OCI-LY3 (cell line): ENCODE measurements at regions not wholly inside any gene's neighbourhood (a gene's known extent, or its start where the extent isn't known, plus 50 kb on each side); places are given as distances from the start of the nearest gene placed in this dataset.

ENCODE experiments used
- H2AFZ ChIP-seq: fragments of 200-600, 300-600 bp; shearing (Covaris generic); 2 replicates; pipeline ENCODE4 v1.6.0; 2014; ENCODE audit warnings: antibody characterized with exemption, low read depth, low read length
- H3K27ac ChIP-seq: fragments of 200-600, 300-600 bp; sonication (generic); 2 replicates; pipeline ENCODE4 v1.5.1; 2014; ENCODE audit warnings: mild to moderate bottlenecking, low read length, moderate library complexity, mixed read lengths
- H3K27me3 ChIP-seq: fragments of 200-600, 300-600 bp; sonication (generic); 2 replicates; pipeline ENCODE4 v1.6.1; 2014; ENCODE audit warnings: low read depth, low read length, mixed read lengths
- H3K36me3 ChIP-seq: fragments of 200-600, 300-600 bp; sonication (generic); replicated peaks from 2 replicates; pipeline ENCODE3; 2014; ENCODE audit warnings: low read depth, low read length, mixed read lengths
- H3K4me1 ChIP-seq: fragments of 300-600, 200-600 bp; sonication (generic); 2 replicates; pipeline ENCODE4 v1.6.1; 2014; ENCODE audit warnings: low read length, mixed read lengths
- H3K4me2 ChIP-seq: fragments of 200-600, 300-600 bp; sonication (generic); 2 replicates; pipeline ENCODE4 v1.6.1; 2014; ENCODE audit warnings: low read length, mixed read lengths
- H3K4me3 ChIP-seq: fragments of 300-600, 200-600 bp; sonication (generic); 2 replicates; pipeline ENCODE4 v1.5.1; 2014; ENCODE audit warnings: antibody characterized with exemption, mild to moderate bottlenecking, low read length, moderate library complexity
- H3K79me2 ChIP-seq: fragments of 300-600, 200-600 bp; shearing (Covaris generic); 2 replicates; pipeline ENCODE4 v1.6.1; 2014; ENCODE audit warnings: mild to moderate bottlenecking, low read length, mixed read lengths
- H3K9ac ChIP-seq: fragments of 300-600, 200-600 bp; shearing (Covaris generic); 2 replicates; pipeline ENCODE4 v1.6.0; 2014; ENCODE audit warnings: mild to moderate bottlenecking, low read length, moderate library complexity
- H3K9me3 ChIP-seq: fragments of 200-600, 300-600 bp; shearing (Covaris generic); 2 replicates; pipeline ENCODE4 v1.6.1; 2014; ENCODE audit warnings: low read length, mixed read lengths; ENCODE audit not compliant: insufficient read depth
- H4K20me1 ChIP-seq: fragments of 200-600, 300-600 bp; sonication (generic); 2 replicates; pipeline ENCODE4 v1.6.1; 2016; ENCODE audit warnings: low read length, mixed read lengths; ENCODE audit not compliant: insufficient read depth
- EZH2phosphoT487 ChIP-seq: fragments of 200-600 bp; shearing (Covaris generic); IDR thresholded peaks from 2 replicates; pipeline ENCODE4 v1.6.1; 2018; ENCODE audit warnings: antibody characterized with exemption, mixed run types, low read depth
- TF ChIP-seq, protein P1 (sequence below): fragments of 200-600, 300-600 bp; sonication (generic); IDR thresholded peaks from 2 replicates; pipeline ENCODE4 v1.5.1; 2014; ENCODE audit warnings: antibody characterized with exemption, low read length, low read depth

DNA sequence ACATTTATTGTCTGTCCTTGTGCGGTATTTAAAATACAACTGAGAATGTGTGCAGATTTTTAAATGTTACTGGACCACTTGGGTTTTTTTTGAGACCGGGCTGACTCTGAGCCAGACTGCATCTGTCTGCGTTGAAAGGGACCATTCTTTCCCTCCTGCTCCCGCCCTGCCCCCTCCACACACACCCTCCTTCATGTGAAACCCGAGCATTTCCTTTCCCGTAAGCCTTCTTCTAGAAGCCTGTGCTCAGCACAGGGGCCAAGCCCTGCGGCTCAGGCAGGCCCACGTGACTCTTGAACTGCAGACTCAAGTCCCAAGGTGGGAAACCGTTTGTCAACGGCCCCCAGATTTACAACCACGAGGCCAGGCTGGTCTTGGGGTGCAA lies 82.7 kb upstream of the FOXC1 start:
- H3K27me3 ChIP-seq: no peaks in the 10 kb centered on the region
- no peak overlapping the region for H3K4me3 ChIP-seq
- H3K27ac ChIP-seq: no peak overlapping the region
- H3K79me2 ChIP-seq: no peaks in the 10 kb centered on the region
- H3K9me3 ChIP-seq: no peaks in the 10 kb centered on the region
- no peak overlapping the region for H3K9ac ChIP-seq
- no peaks in the 10 kb centered on the region for H3K4me1 ChIP-seq
- TF ChIP-seq, protein P1, sequence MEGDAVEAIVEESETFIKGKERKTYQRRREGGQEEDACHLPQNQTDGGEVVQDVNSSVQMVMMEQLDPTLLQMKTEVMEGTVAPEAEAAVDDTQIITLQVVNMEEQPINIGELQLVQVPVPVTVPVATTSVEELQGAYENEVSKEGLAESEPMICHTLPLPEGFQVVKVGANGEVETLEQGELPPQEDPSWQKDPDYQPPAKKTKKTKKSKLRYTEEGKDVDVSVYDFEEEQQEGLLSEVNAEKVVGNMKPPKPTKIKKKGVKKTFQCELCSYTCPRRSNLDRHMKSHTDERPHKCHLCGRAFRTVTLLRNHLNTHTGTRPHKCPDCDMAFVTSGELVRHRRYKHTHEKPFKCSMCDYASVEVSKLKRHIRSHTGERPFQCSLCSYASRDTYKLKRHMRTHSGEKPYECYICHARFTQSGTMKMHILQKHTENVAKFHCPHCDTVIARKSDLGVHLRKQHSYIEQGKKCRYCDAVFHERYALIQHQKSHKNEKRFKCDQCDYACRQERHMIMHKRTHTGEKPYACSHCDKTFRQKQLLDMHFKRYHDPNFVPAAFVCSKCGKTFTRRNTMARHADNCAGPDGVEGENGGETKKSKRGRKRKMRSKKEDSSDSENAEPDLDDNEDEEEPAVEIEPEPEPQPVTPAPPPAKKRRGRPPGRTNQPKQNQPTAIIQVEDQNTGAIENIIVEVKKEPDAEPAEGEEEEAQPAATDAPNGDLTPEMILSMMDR: no peak
- TF ChIP-seq EZH2phosphoT487: no peak
- no peak overlapping the region for H2AFZ ChIP-seq
- no peaks in the 10 kb centered on the region for H3K36me3 ChIP-seq
- no peak overlapping the region for H3K4me2 ChIP-seq
- no peaks in the 10 kb centered on the region for H4K20me1 ChIP-seq

DNA sequence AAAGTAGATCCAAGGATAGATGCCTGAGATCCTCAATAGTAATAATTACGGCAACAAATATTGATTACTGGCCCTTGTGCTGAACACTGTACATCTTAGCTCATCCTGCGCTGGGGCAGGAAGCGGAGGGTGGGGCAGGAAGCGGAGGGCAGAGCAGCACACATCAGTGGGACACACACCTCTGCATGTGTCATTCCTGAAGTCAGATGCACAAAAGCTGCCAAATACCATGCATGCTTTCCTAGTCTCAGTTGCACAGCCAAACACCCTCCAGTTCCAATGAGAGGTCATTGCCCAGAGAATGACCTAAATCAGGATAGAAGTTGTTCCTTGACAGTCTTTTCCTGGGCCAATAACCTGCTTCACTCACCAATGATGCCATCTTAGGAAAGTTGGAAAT lies 74.4 kb upstream of the FOXC1 start:
- Histone ChIP-seq H3K9me3 (no peaks in the 10 kb centered on the region), H3K4me1 (no peaks in the 10 kb centered on the region), H3K27ac (no peak overlapping the region), H3K79me2 (no peaks in the 10 kb centered on the region), H3K4me3 (no peak overlapping the region), H4K20me1 (no peaks in the 10 kb centered on the region), H2AFZ (no peak overlapping the region), H3K27me3 (no peaks in the 10 kb centered on the region), H3K9ac (no peak overlapping the region), H3K4me2 (no peak overlapping the region), H3K36me3 (no peaks in the 10 kb centered on the region)
- no peak for TF ChIP-seq EZH2phosphoT487
- TF ChIP-seq, protein P1: no peak

DNA sequence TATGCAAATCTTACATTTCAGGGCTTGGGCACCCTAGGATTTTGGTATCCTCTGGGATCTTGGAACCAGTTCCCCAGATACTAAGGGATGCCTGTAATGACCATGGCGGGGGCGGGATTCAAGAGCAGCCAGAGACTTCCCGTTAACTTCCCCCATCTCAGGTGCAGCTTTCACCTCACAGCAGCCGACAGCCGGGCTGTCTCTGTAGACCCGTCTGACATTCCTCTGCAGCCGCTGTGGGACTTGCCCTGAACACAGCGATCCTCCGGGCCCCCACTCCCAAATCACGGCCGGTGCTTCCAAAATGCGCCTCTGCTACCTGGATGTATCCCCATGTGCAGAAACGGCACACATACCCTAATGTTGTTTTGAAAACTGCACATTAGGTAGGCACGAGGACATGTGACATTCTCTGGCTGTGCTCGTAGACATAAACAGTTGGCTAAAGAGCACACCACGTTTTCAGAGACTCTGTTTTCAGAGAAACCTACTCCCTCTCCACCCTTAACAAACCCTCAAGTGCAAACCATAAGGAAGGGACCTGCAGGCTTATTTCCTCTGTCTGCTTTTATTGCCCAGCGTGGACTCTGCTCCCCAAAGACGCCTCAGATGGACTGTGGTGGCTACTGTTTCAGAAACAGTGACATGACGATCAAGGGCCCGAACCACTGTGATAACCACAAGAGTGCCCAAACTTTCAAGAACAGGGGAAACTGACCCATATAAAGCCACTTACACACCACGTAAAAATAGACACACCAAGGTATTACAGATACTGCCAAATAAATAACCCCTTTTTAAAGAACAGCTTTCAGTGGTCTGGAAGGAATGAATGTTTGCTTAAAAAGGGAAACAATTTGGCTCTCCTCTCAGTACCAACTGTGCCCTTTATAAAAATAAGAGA lies 72.9 kb upstream of the FOXC1 start:
- Histone ChIP-seq H3K4me2 (no peak overlapping the region), H3K36me3 (no peaks in the 10 kb centered on the region), H3K4me3 (no peak overlapping the region), H3K9me3 (no peaks in the 10 kb centered on the region), H3K9ac (no peak overlapping the region), H4K20me1 (no peaks in the 10 kb centered on the region), H3K4me1 (no peaks in the 10 kb centered on the region), H3K27ac (no peak overlapping the region), H3K79me2 (no peaks in the 10 kb centered on the region), H3K27me3 (no peaks in the 10 kb centered on the region), H2AFZ (no peak overlapping the region)
- TF ChIP-seq, protein P1: no peak
- TF ChIP-seq EZH2phosphoT487: no peak

GRCh38 chr6:1538369-1538768 lies 71.3 kb upstream of the FOXC1 start:
- H2AFZ ChIP-seq: no peak overlapping the region
- H3K79me2 ChIP-seq: no peaks in the 10 kb centered on the region
- H3K36me3 ChIP-seq: no peaks in the 10 kb centered on the region
- H3K27me3 ChIP-seq: 0 out of 2 replicates have a peak, but pooled peaks cover 3% of the 10 kb centered on the region
- H3K4me3 ChIP-seq: no peak overlapping the region
- H3K4me2 ChIP-seq: no peak overlapping the region
- H3K9ac ChIP-seq: no peak overlapping the region
- no peaks in the 10 kb centered on the region for H3K4me1 ChIP-seq
- no peak overlapping the region for H3K27ac ChIP-seq
- no peak for TF ChIP-seq EZH2phosphoT487
- TF ChIP-seq, protein P1: no peak
- H4K20me1 ChIP-seq: no peaks in the 10 kb centered on the region
- H3K9me3 ChIP-seq: no peaks in the 10 kb centered on the region
